Mammary epithelial cell (primary cell): ENCODE measurements at regions not wholly inside any gene's neighbourhood (a gene's known extent, or its start where the extent isn't known, plus 50 kb on each side); places are given as distances from the start of the nearest gene placed in this dataset.

Experiments used
- EZH2 ChIP-seq: IDR thresholded peaks from 2 replicates; pipeline ENCODE4 v1.6.1; 2012; ENCODE audit warnings: low read length, inconsistent platforms, borderline replicate concordance
- TF ChIP-seq, protein P1 (sequence below), 2 donors: IDR thresholded peaks in 1 of 2; conservative IDR thresholded peaks in 1 of 2; 2 replicates each; pipeline ENCODE4 v1.5.1; 2011 to 2012; ENCODE audit warnings: inconsistent platforms in 2 of 2, low read length in 2 of 2, mild to moderate bottlenecking in 2 of 2, control low read depth in 1 of 2, low read depth in 1 of 2; ENCODE audit not compliant: insufficient read depth in 1 of 2; ENCODE audit errors: extremely low read depth in 1 of 2

- TF ChIP-seq, protein P1, sequence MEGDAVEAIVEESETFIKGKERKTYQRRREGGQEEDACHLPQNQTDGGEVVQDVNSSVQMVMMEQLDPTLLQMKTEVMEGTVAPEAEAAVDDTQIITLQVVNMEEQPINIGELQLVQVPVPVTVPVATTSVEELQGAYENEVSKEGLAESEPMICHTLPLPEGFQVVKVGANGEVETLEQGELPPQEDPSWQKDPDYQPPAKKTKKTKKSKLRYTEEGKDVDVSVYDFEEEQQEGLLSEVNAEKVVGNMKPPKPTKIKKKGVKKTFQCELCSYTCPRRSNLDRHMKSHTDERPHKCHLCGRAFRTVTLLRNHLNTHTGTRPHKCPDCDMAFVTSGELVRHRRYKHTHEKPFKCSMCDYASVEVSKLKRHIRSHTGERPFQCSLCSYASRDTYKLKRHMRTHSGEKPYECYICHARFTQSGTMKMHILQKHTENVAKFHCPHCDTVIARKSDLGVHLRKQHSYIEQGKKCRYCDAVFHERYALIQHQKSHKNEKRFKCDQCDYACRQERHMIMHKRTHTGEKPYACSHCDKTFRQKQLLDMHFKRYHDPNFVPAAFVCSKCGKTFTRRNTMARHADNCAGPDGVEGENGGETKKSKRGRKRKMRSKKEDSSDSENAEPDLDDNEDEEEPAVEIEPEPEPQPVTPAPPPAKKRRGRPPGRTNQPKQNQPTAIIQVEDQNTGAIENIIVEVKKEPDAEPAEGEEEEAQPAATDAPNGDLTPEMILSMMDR (conservative IDR thresholded peaks at IDR 0.05 in 1 of 2, IDR thresholded peaks at IDR 0.05 in 1 of 2; ENCODE audit: extremely low read depth in 1 of 2, insufficient read depth in 1 of 2, low read depth in 1 of 2, low read length in 2 of 2) = no peak
- TF ChIP-seq EZH2 = no peak
Measured at GRCh38 chr10:34899161-34899560, 84.1 kb upstream of the PARD3 start.
